GM19239 (cell line): ENCODE measurements at regions not wholly inside any gene's neighbourhood (a gene's known extent, or its start where the extent isn't known, plus 50 kb on each side); places are given as distances from the start of the nearest gene placed in this dataset.
"Not testable (repeated sequence)": the region's sequence is repeated elsewhere in the genome, so short reads cannot be mapped to it uniquely, and the experiment has no call there.

Experiments used
- DNase-seq: peaks from one replicate; pipeline ENCODE4 v3.0.0; 2011; ENCODE audit warnings: low spot score; ENCODE audit not compliant: insufficient read length
- FAIRE-seq: peaks from 2 replicates; lab custom pipeline; 2011; peaks lifted over from hg19 to GRCh38; lab: Jason Lieb, UNC

DNA sequence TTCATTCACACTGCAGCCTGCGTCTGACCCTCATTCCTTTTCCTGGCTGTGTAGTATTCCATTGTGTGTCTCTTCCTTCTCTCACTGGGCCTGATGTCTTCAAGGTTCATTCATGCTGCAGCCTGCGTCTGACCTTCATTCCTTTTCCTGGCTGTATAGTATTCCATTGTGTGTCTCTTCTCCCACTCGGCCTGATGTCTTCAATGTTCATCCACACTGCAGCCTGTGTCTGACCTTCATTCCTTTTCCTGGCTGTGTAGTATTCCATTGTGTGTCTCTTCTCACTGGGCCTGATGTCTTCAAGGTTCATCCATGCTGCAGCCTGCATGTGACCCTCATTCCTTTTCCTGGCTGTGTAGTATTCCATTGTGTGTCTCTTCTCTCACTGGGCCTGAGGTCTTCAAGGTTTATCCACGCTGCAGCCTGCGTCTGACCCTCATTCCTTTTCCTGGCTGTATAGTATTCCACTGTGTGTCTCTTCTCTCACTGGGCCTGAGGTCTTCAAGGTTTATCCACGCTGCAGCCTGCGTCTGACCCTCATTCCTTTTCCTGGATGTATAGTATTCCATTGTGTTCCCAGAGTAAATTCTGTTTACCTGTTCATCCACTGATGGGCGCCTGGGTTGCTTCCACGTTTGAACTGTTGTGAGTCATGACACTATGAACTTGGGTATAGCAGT is 191.0 kb downstream of the CRLF2 start:
- FAIRE-seq, result peak; percentile 61
- DNase-seq, result not testable (repeated sequence)

DNA sequence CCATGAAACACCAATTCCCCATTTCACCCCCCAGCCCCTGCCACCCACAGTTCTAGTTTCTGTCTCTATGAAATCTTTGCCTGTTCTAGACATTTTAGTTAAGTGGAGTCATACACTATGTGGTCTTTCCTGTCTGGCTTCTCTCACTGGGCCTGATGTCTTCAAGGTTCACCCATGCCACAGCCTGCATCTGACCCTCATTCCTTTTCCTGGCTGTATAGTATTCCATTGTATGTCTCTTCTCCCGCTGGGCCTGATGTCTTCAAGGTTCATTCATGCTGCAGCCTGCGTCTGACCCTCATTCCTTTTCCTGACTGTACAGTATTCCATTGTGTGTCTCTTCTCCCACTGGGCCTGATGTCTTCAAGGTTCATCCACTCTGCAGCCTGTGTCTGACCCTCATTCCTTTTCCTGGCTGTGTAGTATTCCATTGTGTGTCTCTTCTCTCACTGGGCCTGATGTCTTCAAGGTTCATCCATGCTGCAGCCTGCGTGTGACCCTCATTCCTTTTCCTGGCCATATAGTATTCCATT is 191.7 kb downstream of the CRLF2 start:
- no peak for FAIRE-seq
- DNase-seq, result no peak

DNA sequence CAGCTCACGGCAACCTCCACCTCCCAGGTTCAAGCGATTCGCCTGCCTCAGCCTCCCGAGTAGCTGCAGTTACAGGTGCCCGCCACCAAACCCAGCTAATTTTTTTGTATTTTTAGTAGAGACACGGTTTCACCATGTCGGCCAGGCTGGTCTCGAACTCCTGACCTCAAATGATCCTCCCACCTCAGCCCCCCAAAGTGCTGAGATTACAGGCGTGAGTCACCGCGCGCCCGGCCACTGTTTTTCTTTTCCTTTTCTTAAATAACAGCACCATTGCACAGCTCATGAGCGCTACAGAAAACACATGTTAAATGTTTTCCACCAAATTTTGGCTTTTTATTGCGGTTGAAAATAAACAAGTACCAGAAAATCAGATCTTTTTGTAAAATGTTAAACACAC is 195.5 kb downstream of the CRLF2 start:
- not testable (repeated sequence) for FAIRE-seq, DNase-seq

DNA sequence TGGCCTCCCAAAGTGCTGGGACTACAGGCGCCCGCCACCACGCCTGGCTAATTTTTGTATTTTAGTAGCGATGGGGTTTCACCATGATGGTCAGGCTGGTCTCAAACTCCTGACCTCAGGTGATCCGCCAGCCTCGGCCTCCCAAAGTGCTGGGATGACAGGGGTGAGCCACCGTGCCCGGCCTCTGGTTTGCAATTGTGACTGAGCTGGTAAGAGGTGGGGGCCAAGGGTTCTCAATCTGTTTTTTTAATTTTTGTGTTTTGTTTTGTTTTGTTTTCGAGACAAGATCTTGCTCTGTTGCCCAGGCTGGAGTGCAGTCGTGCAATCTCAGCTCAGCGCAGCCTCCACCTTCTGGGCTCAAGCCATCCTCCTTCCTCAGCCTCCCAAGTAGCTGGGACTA is 196.2 kb downstream of the CRLF2 start:
- DNase-seq, FAIRE-seq: not testable (repeated sequence)

DNA sequence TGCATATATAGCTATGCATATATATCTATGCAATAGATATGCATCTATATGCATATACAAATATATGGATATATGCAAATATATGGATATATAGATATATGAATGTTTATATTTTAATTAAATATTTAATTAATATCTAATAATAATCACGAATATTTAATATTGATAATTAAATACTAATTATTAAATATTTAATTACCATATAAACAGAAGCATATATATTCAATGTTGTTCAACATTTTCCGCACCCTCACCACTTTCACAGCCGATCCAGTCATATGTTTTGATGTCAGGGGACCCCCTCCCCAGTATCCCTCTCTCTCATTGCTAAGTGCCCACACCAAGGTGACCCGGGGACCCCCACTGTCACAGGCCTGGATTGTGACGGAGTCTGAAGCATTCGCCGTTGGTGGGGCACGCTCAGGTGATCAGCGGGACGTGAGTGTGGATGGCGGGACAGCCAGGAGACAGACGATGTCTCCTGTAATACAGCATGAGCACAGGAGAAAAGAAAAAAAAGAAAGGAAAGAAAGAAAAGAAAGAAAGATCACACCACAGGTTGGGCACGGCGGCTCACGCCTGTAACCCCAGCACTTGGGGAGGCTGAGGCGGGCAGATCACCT is 199.7 kb downstream of the CRLF2 start:
- FAIRE-seq, result no peak
- no peak for DNase-seq

DNA sequence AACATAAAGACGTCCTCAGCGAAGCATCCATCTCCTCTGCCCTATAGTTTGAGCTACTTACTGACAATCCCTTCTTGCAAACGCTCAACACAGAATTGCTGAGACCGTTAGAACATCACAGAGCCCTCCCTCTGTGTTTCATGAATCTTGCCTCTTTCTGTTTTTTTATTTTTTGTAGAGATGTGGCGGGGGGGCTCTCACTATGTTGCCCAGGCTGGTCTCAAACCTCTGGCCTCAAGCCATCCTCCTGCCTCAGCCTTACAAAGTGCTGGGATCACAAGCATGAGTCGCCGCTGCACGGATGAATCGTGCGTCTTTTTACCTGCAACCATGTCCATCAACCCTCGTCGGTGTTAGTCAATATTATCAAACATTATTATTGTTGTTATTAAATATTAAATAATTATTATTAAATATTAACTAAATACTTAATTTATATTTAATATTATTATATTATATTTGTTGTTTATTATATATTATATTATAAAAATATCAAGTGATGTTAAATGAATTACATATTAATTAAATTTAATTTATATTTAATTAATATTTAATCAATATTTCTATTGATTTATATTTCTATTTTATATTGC is 200.7 kb downstream of the CRLF2 start:
- FAIRE-seq (no peak), DNase-seq (no peak)

DNA sequence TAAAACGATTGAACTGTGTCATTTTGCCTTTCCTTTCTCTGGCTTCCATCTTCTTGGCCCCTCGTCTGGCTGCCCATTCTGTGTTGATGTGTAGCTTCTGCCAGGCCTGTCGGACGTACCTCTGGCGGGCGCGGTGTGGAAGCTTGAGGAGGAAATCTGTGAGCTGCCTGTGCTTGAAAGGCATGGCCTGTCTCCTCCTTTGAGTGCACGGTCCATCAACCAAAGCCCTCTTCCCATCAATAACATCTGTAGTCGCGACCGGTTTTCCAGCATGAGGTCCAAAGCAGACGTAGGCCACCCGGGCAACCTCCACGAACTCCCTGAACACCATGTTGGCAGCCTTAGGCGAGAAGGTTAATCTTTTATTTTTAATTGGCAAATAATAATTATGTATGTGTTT is 202.7 kb downstream of the CRLF2 start:
- no peak for DNase-seq
- FAIRE-seq, result no peak

DNA sequence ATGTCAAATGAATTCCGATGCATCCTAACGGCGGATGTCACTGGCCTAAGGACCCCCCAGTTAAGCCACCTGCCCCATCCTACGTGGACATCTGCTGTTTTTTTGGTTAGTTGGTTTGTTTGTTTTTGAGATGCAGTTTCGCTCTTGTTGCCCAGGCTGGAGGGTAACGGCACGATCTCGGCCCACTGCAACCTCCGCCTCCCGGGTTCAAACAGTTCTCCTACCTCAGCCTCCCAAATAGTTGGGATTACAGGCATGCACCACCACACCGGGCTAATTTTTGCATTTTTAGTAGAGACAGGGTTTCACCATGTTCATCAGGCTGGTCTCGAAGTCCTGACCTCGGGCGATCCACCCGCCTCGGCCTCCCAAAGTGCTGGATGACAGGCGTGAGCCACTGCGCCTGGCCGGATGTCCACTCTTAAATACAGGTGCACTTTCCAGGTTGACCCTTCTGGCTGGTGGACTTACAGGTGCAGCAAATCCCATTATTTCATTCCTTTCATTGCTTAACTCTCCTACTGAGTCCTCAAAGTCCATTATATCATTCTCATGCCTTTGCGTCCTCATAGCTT is 206.2 kb downstream of the CRLF2 start:
- no peak for FAIRE-seq

DNA sequence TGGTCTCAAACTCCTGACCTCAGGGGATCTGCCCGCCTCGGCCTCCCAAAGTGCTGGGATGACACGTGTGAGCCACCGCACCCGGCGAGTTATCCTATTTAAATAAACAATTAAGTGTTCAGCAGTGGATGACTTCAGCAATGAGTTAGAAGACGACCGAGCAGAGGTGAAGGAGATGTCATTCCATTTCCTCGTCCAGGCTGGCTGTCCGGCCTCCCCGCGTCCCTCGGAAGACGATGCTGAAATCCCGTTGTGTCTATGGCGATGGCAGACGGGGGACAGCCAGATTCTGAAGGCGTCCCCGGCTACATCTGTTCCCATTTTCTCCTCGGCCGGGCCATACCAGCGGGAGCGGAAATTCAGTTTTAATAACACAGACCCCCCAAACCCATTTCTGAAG is 209.8 kb downstream of the CRLF2 start:
- DNase-seq, result no peak
- FAIRE-seq, result no peak

More for the DNA sequence above, 206.2 kb downstream of the CRLF2 start:
- no peak for DNase-seq

DNA sequence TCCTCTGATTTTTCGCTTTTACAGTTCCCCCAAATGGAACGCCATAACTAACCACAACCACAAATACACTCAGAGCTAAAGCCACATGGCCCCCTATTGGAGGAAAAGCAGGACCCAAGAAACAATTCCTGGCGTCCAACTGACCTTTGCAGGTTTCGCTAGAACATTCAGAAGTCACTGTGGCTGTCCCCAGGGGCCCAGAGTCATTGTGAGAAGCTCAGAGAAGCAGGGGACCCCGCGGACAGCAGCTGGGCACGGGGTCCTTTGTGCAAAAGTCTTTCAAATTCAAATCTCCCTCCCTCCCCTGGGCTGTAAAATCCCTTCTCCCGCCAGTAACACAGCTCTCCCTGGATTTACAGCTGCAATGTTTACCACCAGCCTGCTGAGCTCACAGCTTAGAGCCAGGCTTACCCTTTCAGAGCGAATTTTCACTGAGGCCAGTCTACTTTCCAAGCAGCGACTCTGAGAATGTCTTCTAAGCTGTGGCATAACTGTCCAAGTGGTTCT is 214.8 kb downstream of the CRLF2 start:
- DNase-seq, result no peak
- no peak for FAIRE-seq

DNA sequence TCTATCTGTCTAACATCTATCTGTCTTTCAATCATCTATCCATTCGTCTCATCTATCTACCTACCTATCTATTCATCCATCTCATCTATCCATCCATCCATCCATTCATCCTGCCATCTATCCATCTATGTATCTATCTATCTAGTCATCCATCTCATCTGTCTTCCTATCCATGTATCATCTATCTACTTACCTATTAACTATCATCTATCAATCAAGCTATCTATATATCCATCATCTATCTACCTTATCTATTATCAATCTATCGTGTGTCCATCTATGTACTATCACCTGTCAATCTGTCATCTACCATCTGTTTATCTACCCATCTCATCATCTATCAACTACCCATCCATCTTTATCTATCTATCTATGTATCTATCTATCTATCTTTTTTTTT is 217.7 kb downstream of the CRLF2 start:
- FAIRE-seq (no peak), DNase-seq (no peak)

DNA sequence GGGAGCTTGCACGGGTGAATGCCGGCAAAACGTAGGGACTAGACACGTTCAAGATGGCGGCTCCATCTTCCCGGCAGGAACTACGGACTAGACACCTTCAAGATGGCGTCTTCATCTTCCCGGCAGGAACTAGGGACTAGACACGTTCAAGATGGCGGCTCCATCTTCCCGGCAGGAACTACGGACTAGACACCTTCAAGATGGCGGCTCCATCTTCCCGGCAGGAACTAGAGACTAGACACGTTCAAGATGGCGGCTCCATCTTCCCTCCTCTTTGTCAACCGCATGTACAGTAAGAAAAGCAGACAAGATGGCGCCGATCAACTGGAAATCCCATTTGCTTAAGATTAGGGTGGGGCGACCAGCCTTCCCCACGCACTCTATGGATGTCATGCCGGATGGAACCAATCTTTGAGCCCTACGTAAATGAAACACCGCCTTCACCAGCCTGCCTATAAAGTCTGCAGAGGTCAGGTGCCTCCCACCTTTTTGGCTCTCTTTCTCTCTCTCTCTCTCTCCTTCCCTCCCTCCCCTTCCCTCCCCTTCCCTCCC is 222.4 kb downstream of the CRLF2 start:
- no peak for FAIRE-seq

DNA sequence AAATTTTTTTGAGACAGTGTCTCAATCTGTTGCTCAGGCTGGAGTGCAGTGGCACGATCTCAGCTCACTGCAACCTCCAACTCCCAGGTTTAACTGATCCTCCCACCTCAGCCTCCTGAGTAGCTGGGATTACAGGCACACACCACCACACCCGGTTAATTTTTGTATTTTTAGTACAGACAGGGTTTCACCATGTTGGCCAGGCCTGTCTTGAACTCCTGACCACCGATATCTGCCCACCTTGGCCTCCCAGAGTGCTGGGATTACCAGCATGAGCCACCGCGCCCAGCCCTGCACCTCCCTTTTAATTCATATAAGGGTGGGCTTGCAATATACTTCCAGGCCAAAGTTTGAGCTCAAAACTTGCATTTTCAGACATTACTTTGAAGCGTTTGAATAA is 223.9 kb downstream of the CRLF2 start:
- not testable (repeated sequence) for FAIRE-seq, DNase-seq

More for the DNA sequence above, 222.4 kb downstream of the CRLF2 start:
- no peak for DNase-seq

DNA sequence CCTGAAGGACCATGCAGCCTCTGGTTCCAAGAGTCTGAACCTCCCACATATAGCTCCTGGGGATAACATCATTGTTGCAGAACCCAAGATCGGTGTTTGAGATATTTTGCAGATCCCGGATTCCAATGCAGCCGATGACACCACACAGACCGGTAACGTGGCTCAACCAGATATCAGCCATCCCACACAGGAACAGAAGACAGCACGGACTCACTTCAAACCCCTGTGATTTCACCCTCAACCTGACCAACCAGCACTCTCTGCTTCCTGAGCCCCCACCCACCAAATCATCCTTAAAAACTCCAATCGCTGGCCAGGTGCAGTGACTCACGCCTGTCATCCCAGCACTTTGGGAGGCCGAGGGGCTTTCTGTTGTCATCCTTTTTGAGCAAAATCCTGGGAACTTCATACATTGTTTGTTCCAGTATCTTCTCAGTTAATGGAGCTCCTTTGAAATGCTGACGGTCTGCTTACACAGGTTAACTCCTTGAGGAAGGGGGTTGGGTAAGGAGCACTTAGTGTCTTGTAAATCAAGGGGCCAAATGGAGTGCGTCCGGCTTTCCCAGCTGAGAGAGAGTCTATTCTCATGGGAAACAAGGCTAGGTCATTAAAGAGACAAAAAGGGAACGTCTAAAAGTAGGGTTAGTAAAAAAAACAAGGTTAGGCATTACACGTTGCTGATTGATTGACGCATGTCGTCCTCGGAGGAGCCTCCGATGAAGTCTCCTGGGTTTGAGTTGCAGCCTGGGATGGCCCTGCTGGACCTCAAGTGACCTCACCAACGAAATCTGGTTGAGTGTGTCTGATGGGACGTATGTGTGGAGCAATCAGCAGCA is 230.4 kb downstream of the CRLF2 start:
- no peak for DNase-seq
- FAIRE-seq, result no peak

DNA sequence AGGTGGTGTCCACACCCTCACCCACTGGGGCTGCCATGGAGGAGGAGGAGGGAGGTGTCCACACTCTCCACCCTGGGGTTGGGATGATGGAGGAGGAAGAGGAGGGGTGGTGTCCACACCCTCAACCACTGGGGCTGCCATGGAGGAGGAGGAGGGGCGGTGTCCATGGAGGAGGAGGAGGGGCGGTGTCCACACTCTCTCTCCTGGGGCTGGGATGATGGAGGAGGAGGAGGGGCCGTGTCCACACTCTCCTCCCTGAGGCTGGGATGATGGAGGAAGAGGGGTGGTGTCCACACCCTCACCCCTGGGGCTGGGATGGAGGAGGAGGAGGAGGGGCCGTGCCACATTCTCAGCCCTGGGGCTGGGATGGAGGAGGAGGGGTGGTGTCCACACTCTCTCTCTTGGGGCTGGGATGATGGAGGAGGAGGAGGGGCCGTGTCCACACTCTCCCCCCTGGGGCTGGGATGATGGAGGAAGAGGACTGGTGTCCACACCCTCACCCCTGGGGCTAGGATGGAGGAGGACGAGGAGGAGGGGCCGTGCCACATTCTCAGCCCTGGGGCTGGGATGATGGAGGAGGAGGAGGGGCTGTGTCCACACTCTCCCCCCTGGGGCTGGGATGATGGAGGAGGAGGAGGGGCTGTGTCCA is 231.7 kb downstream of the CRLF2 start:
- DNase-seq (no peak), FAIRE-seq (no peak)

DNA sequence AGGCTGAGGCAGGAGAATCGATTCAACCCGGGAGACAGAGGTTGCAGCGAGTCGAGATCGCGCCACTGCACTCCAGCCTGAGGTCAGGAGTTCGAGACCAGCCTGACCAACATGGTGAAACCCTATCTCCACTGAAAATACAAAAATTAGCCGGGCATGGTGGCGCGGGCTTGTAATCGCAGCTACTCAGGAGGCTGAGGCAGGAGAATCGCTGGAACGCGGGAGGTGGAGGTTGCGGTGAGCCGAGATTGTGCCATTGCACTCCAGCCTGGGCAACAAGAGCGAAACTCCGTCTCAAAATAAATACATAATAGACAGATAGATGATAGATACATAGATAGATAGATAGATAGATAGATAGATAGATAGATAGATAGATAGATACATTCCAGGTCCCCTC is 233.3 kb downstream of the CRLF2 start:
- not testable (repeated sequence) for DNase-seq, FAIRE-seq

DNA sequence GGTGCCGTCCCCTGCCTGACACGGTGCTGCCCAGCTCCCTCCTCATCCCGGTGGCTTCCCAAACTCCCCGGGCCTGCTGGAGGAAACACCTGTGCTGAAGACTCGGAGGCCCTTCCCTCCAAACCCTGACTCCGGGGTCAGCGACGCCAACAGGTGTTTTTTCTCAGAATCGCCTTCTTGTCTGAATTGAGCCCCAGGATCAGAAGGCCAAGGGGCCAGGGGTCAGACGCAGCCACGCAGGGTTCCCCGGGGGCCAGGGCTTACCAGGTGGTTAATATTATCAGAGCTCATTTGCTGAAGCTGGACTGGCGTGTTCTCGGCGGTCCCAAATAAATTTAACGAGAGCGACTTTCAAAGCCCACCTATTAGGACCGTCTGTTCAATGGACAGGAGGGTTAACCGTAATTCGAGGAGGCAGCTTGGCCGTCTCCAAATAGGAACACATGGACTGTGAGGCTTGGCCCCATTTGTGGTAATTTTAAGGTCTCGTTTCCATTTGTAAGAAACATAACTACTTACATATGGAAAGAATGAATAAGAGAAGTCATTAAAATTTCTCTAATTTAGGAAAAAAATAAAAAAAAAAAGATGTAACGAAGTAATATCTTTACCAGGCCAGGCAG is 239.3 kb downstream of the CRLF2 start:
- DNase-seq (no peak), FAIRE-seq (no peak)

DNA sequence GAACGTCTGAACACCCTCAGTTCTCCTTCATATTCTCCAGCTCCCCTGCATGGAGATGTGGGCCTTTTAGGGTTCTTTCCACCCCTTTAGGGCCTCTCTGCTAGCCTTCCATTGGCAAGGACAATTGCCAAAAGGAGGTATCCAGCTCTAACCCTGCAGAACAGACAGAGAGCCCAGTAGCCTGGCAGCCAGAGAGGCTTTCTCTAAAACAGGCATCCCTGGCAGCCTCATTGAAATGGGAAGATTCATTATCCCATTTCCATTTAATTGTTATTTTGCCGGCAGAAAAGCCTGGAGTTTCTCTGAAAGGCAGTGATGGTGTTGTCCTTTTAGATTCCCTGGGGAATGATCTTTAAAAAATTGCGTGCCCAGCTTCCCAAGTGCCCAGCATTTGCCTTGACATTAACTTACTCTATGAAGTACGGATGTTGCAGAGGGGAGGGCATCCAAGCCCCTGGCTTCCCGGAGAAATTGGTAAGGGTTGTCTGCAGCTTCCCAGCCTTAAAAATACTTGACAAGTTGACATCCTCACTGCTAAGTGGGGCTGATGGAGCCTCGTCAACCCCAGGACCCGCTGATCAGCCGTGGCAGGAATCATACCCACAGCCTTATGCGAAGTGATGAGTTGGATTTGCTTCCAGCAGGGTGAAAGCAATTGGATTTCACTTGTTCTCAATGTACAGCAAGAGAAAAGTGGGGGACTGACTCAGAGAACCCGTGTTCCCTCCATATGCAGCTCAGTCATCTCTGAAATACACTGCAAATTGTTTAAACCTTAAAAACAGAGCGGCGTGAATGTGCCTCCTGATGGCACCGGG is 244.1 kb downstream of the CRLF2 start:
- FAIRE-seq (no peak), DNase-seq (no peak)
